OCI-LY3 (cell line): ENCODE measurements at regions not wholly inside any gene's neighbourhood (a gene's known extent, or its start where the extent isn't known, plus 50 kb on each side); places are given as distances from the start of the nearest gene placed in this dataset.

Source experiments
- H2AFZ ChIP-seq: fragments of 200-600, 300-600 bp; shearing (Covaris generic); 2 replicates; pipeline ENCODE4 v1.6.0; 2014; ENCODE audit warnings: antibody characterized with exemption, low read depth, low read length
- H3K27ac ChIP-seq: fragments of 200-600, 300-600 bp; sonication (generic); 2 replicates; pipeline ENCODE4 v1.5.1; 2014; ENCODE audit warnings: mild to moderate bottlenecking, low read length, moderate library complexity, mixed read lengths
- H3K27me3 ChIP-seq: fragments of 200-600, 300-600 bp; sonication (generic); 2 replicates; pipeline ENCODE4 v1.6.1; 2014; ENCODE audit warnings: low read depth, low read length, mixed read lengths
- H3K36me3 ChIP-seq: fragments of 200-600, 300-600 bp; sonication (generic); replicated peaks from 2 replicates; pipeline ENCODE3; 2014; ENCODE audit warnings: low read depth, low read length, mixed read lengths
- H3K4me1 ChIP-seq: fragments of 300-600, 200-600 bp; sonication (generic); 2 replicates; pipeline ENCODE4 v1.6.1; 2014; ENCODE audit warnings: low read length, mixed read lengths
- H3K4me2 ChIP-seq: fragments of 200-600, 300-600 bp; sonication (generic); 2 replicates; pipeline ENCODE4 v1.6.1; 2014; ENCODE audit warnings: low read length, mixed read lengths
- H3K4me3 ChIP-seq: fragments of 300-600, 200-600 bp; sonication (generic); 2 replicates; pipeline ENCODE4 v1.5.1; 2014; ENCODE audit warnings: antibody characterized with exemption, mild to moderate bottlenecking, low read length, moderate library complexity
- H3K79me2 ChIP-seq: fragments of 300-600, 200-600 bp; shearing (Covaris generic); 2 replicates; pipeline ENCODE4 v1.6.1; 2014; ENCODE audit warnings: mild to moderate bottlenecking, low read length, mixed read lengths
- H3K9ac ChIP-seq: fragments of 300-600, 200-600 bp; shearing (Covaris generic); 2 replicates; pipeline ENCODE4 v1.6.0; 2014; ENCODE audit warnings: mild to moderate bottlenecking, low read length, moderate library complexity
- H3K9me3 ChIP-seq: fragments of 200-600, 300-600 bp; shearing (Covaris generic); 2 replicates; pipeline ENCODE4 v1.6.1; 2014; ENCODE audit warnings: low read length, mixed read lengths; ENCODE audit not compliant: insufficient read depth
- H4K20me1 ChIP-seq: fragments of 200-600, 300-600 bp; sonication (generic); 2 replicates; pipeline ENCODE4 v1.6.1; 2016; ENCODE audit warnings: low read length, mixed read lengths; ENCODE audit not compliant: insufficient read depth
- EZH2phosphoT487 ChIP-seq: fragments of 200-600 bp; shearing (Covaris generic); IDR thresholded peaks from 2 replicates; pipeline ENCODE4 v1.6.1; 2018; ENCODE audit warnings: antibody characterized with exemption, mixed run types, low read depth
- TF ChIP-seq, protein P1 (sequence below): fragments of 200-600, 300-600 bp; sonication (generic); IDR thresholded peaks from 2 replicates; pipeline ENCODE4 v1.5.1; 2014; ENCODE audit warnings: antibody characterized with exemption, low read length, low read depth

DNA sequence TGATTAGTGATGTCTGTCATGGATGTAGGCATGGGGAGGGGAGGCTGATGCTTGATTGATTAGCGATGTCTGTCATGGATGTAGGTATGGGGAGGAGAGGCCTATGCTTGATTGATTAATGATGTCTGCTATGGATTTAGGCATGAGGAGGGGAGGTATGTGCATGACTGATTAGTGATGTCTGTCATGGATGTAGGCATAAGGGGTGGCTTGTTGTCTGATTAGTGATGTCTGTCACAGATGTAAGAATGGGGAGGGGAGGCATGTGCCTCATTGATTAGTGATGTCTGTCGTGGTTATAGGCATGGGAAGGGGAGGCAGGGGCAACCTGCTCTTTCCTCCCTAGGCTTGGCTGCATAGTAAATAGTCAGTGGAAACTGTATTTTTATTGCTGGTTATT is 409.4 kb downstream of the HAPSTR1 start:
- Histone ChIP-seq H2AFZ (no peak overlapping the region), H3K4me1 (no peaks in the 10 kb centered on the region), H3K36me3 (no peaks in the 10 kb centered on the region), H4K20me1 (no peaks in the 10 kb centered on the region), H3K9me3 (no peaks in the 10 kb centered on the region), H3K27me3 (no peaks in the 10 kb centered on the region), H3K4me2 (no peak overlapping the region), H3K9ac (no peak overlapping the region), H3K4me3 (no peak overlapping the region), H3K79me2 (no peaks in the 10 kb centered on the region), H3K27ac (no peak overlapping the region)
- TF ChIP-seq, protein P1, sequence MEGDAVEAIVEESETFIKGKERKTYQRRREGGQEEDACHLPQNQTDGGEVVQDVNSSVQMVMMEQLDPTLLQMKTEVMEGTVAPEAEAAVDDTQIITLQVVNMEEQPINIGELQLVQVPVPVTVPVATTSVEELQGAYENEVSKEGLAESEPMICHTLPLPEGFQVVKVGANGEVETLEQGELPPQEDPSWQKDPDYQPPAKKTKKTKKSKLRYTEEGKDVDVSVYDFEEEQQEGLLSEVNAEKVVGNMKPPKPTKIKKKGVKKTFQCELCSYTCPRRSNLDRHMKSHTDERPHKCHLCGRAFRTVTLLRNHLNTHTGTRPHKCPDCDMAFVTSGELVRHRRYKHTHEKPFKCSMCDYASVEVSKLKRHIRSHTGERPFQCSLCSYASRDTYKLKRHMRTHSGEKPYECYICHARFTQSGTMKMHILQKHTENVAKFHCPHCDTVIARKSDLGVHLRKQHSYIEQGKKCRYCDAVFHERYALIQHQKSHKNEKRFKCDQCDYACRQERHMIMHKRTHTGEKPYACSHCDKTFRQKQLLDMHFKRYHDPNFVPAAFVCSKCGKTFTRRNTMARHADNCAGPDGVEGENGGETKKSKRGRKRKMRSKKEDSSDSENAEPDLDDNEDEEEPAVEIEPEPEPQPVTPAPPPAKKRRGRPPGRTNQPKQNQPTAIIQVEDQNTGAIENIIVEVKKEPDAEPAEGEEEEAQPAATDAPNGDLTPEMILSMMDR, result no peak
- no peak for TF ChIP-seq EZH2phosphoT487

DNA sequence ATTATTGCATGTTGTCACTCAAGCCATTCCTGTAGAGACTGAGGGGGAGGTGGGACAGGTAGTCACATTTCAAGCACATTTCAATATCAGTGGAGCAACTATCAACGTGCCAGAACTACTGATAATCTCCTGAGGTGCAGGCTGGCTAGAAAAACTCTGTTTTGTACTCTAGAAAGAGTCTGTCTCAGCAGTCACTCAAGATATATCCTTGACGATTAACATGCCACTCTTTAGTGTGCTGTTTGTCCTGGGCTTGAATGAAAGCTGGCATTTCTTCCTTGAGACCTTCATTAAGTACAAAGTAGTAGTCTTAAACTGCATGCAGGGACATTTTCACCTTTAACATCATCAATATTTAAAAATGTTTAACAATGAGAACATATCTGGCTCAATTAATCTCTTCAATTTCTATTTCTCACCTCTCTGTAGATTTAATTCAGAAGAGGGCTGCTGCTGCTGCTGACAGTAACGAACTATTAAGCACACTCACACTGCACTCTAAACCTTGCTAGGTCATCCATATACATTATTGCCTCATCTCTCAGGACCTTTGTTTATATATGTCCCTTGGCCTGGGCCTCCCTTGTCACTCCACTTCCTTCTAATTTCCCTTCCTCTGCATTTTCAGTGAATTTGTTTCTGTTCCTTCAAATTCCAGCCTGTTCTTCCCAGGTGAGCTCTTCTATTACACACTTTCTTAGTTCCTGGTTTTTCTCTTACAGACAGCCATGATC is 412.0 kb downstream of the HAPSTR1 start:
- H3K4me1 ChIP-seq, result no peaks in the 10 kb centered on the region
- H3K9me3 ChIP-seq, result no peaks in the 10 kb centered on the region
- no peak overlapping the region for H3K9ac ChIP-seq
- no peaks in the 10 kb centered on the region for H3K27me3 ChIP-seq
- H3K4me2 ChIP-seq, result no peak overlapping the region
- no peaks in the 10 kb centered on the region for H3K36me3 ChIP-seq
- H4K20me1 ChIP-seq, result no peaks in the 10 kb centered on the region
- TF ChIP-seq EZH2phosphoT487, result no peak
- TF ChIP-seq, protein P1, result no peak
- H3K27ac ChIP-seq, result no peak overlapping the region
- H2AFZ ChIP-seq, result no peak overlapping the region
- H3K79me2 ChIP-seq, result no peaks in the 10 kb centered on the region
- no peak overlapping the region for H3K4me3 ChIP-seq

DNA sequence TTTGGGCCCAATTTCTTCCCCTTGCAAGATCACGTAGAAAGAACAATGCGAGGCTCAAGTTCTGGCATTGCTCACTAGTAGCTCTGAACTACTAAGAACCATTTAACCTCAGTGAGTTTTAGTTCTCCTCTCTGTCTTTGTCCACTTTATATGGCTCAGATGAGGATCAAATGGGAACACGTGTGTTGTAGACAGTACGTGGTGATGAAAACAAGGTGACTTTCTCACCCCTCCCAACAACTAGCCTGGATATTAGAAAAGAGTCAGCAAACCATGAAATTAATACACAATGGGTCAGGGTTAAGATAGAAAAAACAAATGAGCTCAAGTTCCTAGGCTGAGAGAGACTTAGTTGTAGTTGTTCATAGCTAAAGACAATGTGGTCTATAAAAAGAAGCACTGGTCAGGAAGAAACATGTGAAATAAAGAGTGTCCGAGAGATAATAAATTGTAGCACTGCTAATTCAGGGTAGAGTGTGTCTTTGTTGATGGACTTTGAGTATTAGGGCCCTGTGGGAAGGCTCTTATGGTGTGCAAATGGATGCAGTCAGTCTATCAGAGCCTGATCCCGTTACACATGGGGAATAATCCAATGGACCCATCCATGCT is 417.0 kb downstream of the HAPSTR1 start:
- H3K4me3 ChIP-seq, result no peak overlapping the region
- H3K9ac ChIP-seq, result no peak overlapping the region
- no peaks in the 10 kb centered on the region for H3K79me2 ChIP-seq
- no peak overlapping the region for H3K4me2 ChIP-seq
- H3K4me1 ChIP-seq, result no peaks in the 10 kb centered on the region
- no peak overlapping the region for H3K27ac ChIP-seq
- TF ChIP-seq, protein P1, result no peak
- TF ChIP-seq EZH2phosphoT487, result no peak
- H3K9me3 ChIP-seq, result no peaks in the 10 kb centered on the region
- H4K20me1 ChIP-seq, result no peaks in the 10 kb centered on the region
- H3K36me3 ChIP-seq, result no peaks in the 10 kb centered on the region
- H3K27me3 ChIP-seq, result no peaks in the 10 kb centered on the region
- H2AFZ ChIP-seq, result no peak overlapping the region

DNA sequence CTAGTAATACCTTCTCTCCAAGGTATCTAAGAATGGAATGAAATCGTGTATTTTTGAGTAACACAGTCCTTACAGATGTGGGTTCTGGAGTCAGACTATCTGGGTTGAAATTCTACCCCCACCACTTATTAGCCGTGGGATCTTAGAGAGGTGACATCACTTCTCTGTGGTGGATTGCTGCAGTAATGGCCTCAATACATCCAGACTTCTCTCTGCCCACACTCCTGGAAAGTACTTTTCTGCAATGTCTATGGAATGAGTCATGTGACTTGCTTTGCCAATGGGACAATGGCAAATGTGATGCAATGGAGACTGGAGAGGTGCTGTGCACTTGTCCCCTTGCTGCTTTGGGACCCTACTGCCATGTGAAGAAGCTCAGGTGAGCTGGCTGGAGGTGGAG is 418.2 kb downstream of the HAPSTR1 start:
- Histone ChIP-seq H3K36me3 (no peaks in the 10 kb centered on the region), H3K9ac (no peak overlapping the region), H2AFZ (no peak overlapping the region), H3K4me1 (no peaks in the 10 kb centered on the region), H3K27me3 (no peaks in the 10 kb centered on the region), H3K9me3 (no peaks in the 10 kb centered on the region), H3K4me3 (no peak overlapping the region), H3K27ac (no peak overlapping the region), H4K20me1 (no peaks in the 10 kb centered on the region), H3K79me2 (no peaks in the 10 kb centered on the region), H3K4me2 (no peak overlapping the region)
- TF ChIP-seq, protein P1, result no peak
- TF ChIP-seq EZH2phosphoT487, result no peak
